Panc1 (cell line): ENCODE measurements at regions not wholly inside any gene's neighbourhood (a gene's known extent, or its start where the extent isn't known, plus 50 kb on each side); places are given as distances from the start of the nearest gene placed in this dataset.

Experiments
- ATAC-seq: fragments of 200-7000 bp; cut with Tn5 transposase; 2 replicates; pipeline ENCODE4 v1.9.1; 2020; ENCODE audit warnings: mild to moderate bottlenecking, moderate library complexity
- BruUV-seq: library from RNA; stranded (reverse); fragments of 400-500 nt; replicated peaks from 2 replicates; lab custom pipeline; 2021; lab: Mats Ljungman, UMichigan
- CTCF ChIA-PET: fragments of 300-600 bp; sonication (Branson Sonifier 250); formaldehyde crosslinking; loops from one replicate; lab custom pipeline; 2022; ENCODE audit warnings: antibody characterized with exemption; lab: Charles Lee
- POLR2A ChIA-PET: fragments of 300-600 bp; sonication (Branson Sonifier 250); formaldehyde crosslinking; loops from one replicate; lab custom pipeline; 2022; ENCODE audit warnings: antibody characterized with exemption; lab: Charles Lee
- DNase-seq: peaks from one replicate; pipeline ENCODE4 v3.0.0-alpha.2; 2010; ENCODE audit warnings: low read depth, low spot score
- H3K27ac ChIP-seq: 2 replicates; pipeline ENCODE4 v1.5.1; 2011; ENCODE audit warnings: mild to moderate bottlenecking, low read length, inconsistent platforms
- H3K27me3 ChIP-seq: fragments of 200-500 bp; sonication (Bioruptor generic); 2 replicates; pipeline ENCODE4 v1.6.0; 2014; ENCODE audit warnings: low read length, inconsistent platforms; ENCODE audit not compliant: control insufficient read depth, insufficient read depth
- H3K36me3 ChIP-seq: fragments of 200-500 bp; sonication (Bioruptor generic); 2 replicates; pipeline ENCODE4 v1.5.1; 2014; ENCODE audit warnings: inconsistent platforms, mild to moderate bottlenecking, low read length, moderate library complexity; ENCODE audit not compliant: control insufficient read depth, insufficient read depth
- H3K4me1 ChIP-seq: 2 replicates; pipeline ENCODE4 v1.5.1; 2011; ENCODE audit warnings: inconsistent platforms, mild to moderate bottlenecking, low read length, moderate library complexity; ENCODE audit not compliant: control insufficient read depth, insufficient read depth
- H3K4me3 ChIP-seq, 2 experiments: 2 replicates each; pipeline ENCODE4 v1.5.1; 2011 to 2012; ENCODE audit warnings: low read depth in 2 of 2, low read length in 2 of 2, mild to moderate bottlenecking in 2 of 2, inconsistent platforms in 1 of 2, moderate library complexity in 1 of 2
- H3K9me3 ChIP-seq: fragments of 200-500 bp; sonication (Bioruptor generic); 2 replicates; pipeline ENCODE4 v1.5.1; 2014; ENCODE audit warnings: low read depth, mild to moderate bottlenecking, inconsistent platforms, low read length, moderate library complexity; ENCODE audit not compliant: control insufficient read depth, insufficient read depth
- CTCF ChIP-seq: fragments of 450-650 bp; IDR thresholded peaks from 2 replicates; pipeline ENCODE4 v1.5.1; 2017; ENCODE audit warnings: mild to moderate bottlenecking
- POLR2AphosphoS5 ChIP-seq: IDR thresholded peaks from 2 replicates; pipeline ENCODE4 v1.6.1; 2012; ENCODE audit warnings: mild to moderate bottlenecking, low read depth, low read length, moderate library complexity
- SIN3A ChIP-seq: IDR thresholded peaks from 2 replicates; pipeline ENCODE4 v1.6.1; 2012; ENCODE audit warnings: low read depth, mild to moderate bottlenecking, low read length, moderate library complexity, borderline replicate concordance; ENCODE audit not compliant: insufficient read depth
- TCF7L2 ChIP-seq: IDR thresholded peaks from 2 replicates; pipeline ENCODE4 v1.6.1; 2011; ENCODE audit warnings: mild to moderate bottlenecking, low read depth, low read length, inconsistent platforms
- in situ Hi-C: cut with HindIII; loops from 2 replicates; pipeline ENCODE4 v1.10.0; 2016; ENCODE audit warnings: low sequenced_read_pairs, low pct_unique_long_range_greater_than_20kb
- intact Hi-C: fragments of 100-400 bp; cut with micrococcal nuclease; formaldehyde crosslinking; loops from one replicate; pipeline ENCODE4 v1.10.0; 2022; ENCODE audit not compliant: unreplicated experiment
- TF ChIP-seq, protein P1 (sequence below), 2 experiments: IDR thresholded peaks; 2 replicates each; pipeline ENCODE4 v1.6.1; 2011 to 2012; ENCODE audit warnings: low read depth in 2 of 2, control low read depth in 1 of 2, low read length in 1 of 2, mild to moderate bottlenecking in 1 of 2, moderate library complexity in 1 of 2; ENCODE audit not compliant: insufficient read depth in 1 of 2

GRCh38 chr12:114285554-114285953 lies 120.4 kb downstream of the TBX5 start:
- Histone ChIP-seq H3K9me3 (no peaks in the 10 kb centered on the region), H3K27me3 (peaks cover 2% of the 10 kb centered on the region; the same call in 1 of the 2 replicates), H3K4me3 (no peak overlapping the region), H3K36me3 (no peaks in the 10 kb centered on the region), H3K4me1 (no peaks in the 10 kb centered on the region), H3K27ac (no peak overlapping the region)
- CTCF ChIA-PET = no interaction called here
- POLR2A ChIA-PET = no interaction called here
- intact Hi-C loops (no loop called here), in situ Hi-C loops (no loop called here)
- TF ChIP-seq POLR2AphosphoS5 (no peak), SIN3A (no peak), CTCF (no peak), TCF7L2 (no peak)
- TF ChIP-seq, protein P1, sequence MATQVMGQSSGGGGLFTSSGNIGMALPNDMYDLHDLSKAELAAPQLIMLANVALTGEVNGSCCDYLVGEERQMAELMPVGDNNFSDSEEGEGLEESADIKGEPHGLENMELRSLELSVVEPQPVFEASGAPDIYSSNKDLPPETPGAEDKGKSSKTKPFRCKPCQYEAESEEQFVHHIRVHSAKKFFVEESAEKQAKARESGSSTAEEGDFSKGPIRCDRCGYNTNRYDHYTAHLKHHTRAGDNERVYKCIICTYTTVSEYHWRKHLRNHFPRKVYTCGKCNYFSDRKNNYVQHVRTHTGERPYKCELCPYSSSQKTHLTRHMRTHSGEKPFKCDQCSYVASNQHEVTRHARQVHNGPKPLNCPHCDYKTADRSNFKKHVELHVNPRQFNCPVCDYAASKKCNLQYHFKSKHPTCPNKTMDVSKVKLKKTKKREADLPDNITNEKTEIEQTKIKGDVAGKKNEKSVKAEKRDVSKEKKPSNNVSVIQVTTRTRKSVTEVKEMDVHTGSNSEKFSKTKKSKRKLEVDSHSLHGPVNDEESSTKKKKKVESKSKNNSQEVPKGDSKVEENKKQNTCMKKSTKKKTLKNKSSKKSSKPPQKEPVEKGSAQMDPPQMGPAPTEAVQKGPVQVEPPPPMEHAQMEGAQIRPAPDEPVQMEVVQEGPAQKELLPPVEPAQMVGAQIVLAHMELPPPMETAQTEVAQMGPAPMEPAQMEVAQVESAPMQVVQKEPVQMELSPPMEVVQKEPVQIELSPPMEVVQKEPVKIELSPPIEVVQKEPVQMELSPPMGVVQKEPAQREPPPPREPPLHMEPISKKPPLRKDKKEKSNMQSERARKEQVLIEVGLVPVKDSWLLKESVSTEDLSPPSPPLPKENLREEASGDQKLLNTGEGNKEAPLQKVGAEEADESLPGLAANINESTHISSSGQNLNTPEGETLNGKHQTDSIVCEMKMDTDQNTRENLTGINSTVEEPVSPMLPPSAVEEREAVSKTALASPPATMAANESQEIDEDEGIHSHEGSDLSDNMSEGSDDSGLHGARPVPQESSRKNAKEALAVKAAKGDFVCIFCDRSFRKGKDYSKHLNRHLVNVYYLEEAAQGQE (IDR thresholded peaks at IDR 0.05; ENCODE audit: insufficient read depth in 1 of 2, low read depth in 2 of 2, low read length in 1 of 2) = no peak
- BruUV-seq = no TSS peak
- no peak for ATAC-seq
- no peak for DNase-seq

- in situ Hi-C loops = no loop called here
- Histone ChIP-seq H3K27ac (no peak overlapping the region), H3K9me3 (no peaks in the 10 kb centered on the region), H3K27me3 (peaks cover 2% of the 10 kb centered on the region; the same call in 1 of the 2 replicates), H3K4me3 (no peak overlapping the region), H3K4me1 (no peaks in the 10 kb centered on the region), H3K36me3 (no peaks in the 10 kb centered on the region)
- intact Hi-C loops = no loop called here
- TF ChIP-seq, protein P1 (IDR thresholded peaks at IDR 0.05; ENCODE audit: insufficient read depth in 1 of 2, low read depth in 2 of 2, low read length in 1 of 2) = no peak
- TF ChIP-seq TCF7L2 (no peak), SIN3A (no peak), CTCF (no peak), POLR2AphosphoS5 (no peak)
- DNase-seq = no peak
- ATAC-seq = no peak
- BruUV-seq = no TSS peak
- CTCF ChIA-PET = no interaction called here
- POLR2A ChIA-PET = interaction anchor here (0.7 kb wide), 1 partner anchor 199 kb away, joined by 3 read pairs; no protein-coding TSS in a partner anchor
Observed at GRCh38 chr12:114284041-114284440, 121.9 kb downstream of the TBX5 start.
